Mucosa of descending colon (tissue), 3 donors: ENCODE measurements at regions not wholly inside any gene's neighbourhood (a gene's known extent, or its start where the extent isn't known, plus 50 kb on each side); places are given as distances from the start of the nearest gene placed in this dataset.
"Not testable (repeated sequence)": the region's sequence is repeated elsewhere in the genome, so short reads cannot be mapped to it uniquely, and the experiment has no call there.

ENCODE experiments used
- ATAC-seq: fragments of 200-7000 bp; cut with Tn5 transposase; one replicate; pipeline ENCODE4 v1.9.1; 2020; ENCODE audit warnings: mild to moderate bottlenecking, moderate library complexity
- DNase-seq, 3 donors: peaks; one replicate each; pipeline ENCODE4 v3.0.0-alpha.2; 2020
- H3K36me3 ChIP-seq: fragments of 200-600 bp; one replicate; pipeline ENCODE4 v1.8.0; 2021; ENCODE audit warnings: low read depth, mild to moderate bottlenecking
- H3K4me1 ChIP-seq: fragments of 200-600 bp; one replicate; pipeline ENCODE4 v1.8.0; 2021; ENCODE audit warnings: low read depth, mild to moderate bottlenecking
- H3K4me3 ChIP-seq: fragments of 200-600 bp; one replicate; pipeline ENCODE4 v1.8.0; 2021; ENCODE audit warnings: mild to moderate bottlenecking
- H3K9me3 ChIP-seq: fragments of 200-600 bp; one replicate; pipeline ENCODE4 v1.8.0; 2021; ENCODE audit warnings: mild to moderate bottlenecking
- CTCF ChIP-seq: fragments of 200-600 bp; IDR thresholded peaks from one replicate; pipeline ENCODE4 v1.8.0; 2022; ENCODE audit warnings: antibody characterized with exemption, mild to moderate bottlenecking
- intact Hi-C, 2 donors: fragments of 100-400 bp; cut with DNase I in 1 of 2; cut with micrococcal nuclease in 1 of 2; formaldehyde crosslinking; loops; one replicate each; pipeline versions ENCODE4 v1.11.0 to v1.11.1; 2022; cut with DNase I, micrococcal nuclease
- donor health status: DM: no; HTN: no; CAD: no; lungs with moderate emphysema.
- donor health status: DM: no; HTN: no; CAD: no.
- donor health status: DM: no; HTN: yes; CAD: no.

- ATAC-seq = no peak
- H3K4me1 ChIP-seq = no peaks in the 10 kb centered on the region
- intact Hi-C loops = no loop called here
Measured at GRCh38 chr12:42862055-42862454, 272.5 kb upstream of the PRICKLE1 start.

GRCh38 chr12:42860331-42860730 is 270.8 kb upstream of the PRICKLE1 start:
- H3K4me1 ChIP-seq, H3K36me3 ChIP-seq, intact Hi-C loops, H3K4me3 ChIP-seq, ATAC-seq, DNase-seq: not testable (repeated sequence)
- peaks cover 16% of the 10 kb centered on the region for H3K9me3 ChIP-seq

More at GRCh38 chr12:42862055-42862454, 272.5 kb upstream of the PRICKLE1 start:
- TF ChIP-seq CTCF = no peak
- Histone ChIP-seq H3K4me3 (no peak overlapping the region), H3K9me3 (peaks cover 15% of the 10 kb centered on the region), H3K36me3 (no peaks in the 10 kb centered on the region)
- DNase-seq = no peak

- no peak overlapping the region for H3K4me3 ChIP-seq
- no peaks in the 10 kb centered on the region for H3K4me1 ChIP-seq
- intact Hi-C loops = no loop called here
- no peaks in the 10 kb centered on the region for H3K36me3 ChIP-seq
- DNase-seq (no peak), ATAC-seq (no peak)
- TF ChIP-seq CTCF = no peak
- peaks cover 10% of the 10 kb centered on the region for H3K9me3 ChIP-seq
Measured at GRCh38 chr12:42859612-42860011, 270.1 kb upstream of the PRICKLE1 start.

GRCh38 chr12:42857106-42857505 is 267.6 kb upstream of the PRICKLE1 start:
- H3K9me3 ChIP-seq = peaks cover 5% of the 10 kb centered on the region
- ATAC-seq (no peak), DNase-seq (no peak)
- TF ChIP-seq CTCF = no peak
- no peaks in the 10 kb centered on the region for H3K36me3 ChIP-seq
- H3K4me1 ChIP-seq = no peaks in the 10 kb centered on the region
- H3K4me3 ChIP-seq = no peak overlapping the region
- intact Hi-C loops = no loop called here

- H3K4me3 ChIP-seq = no peak overlapping the region
- DNase-seq (no peak), ATAC-seq (no peak)
- intact Hi-C loops = no loop called here
- no peaks in the 10 kb centered on the region for H3K4me1 ChIP-seq
- peaks cover 9% of the 10 kb centered on the region for H3K9me3 ChIP-seq
- TF ChIP-seq CTCF = no peak
- H3K36me3 ChIP-seq = no peaks in the 10 kb centered on the region
Measured at GRCh38 chr12:42855362-42855950, 265.9 kb upstream of the PRICKLE1 start.

- ATAC-seq = no peak
Measured at GRCh38 chr12:42854826-42855225, 265.3 kb upstream of the PRICKLE1 start.

More at GRCh38 chr12:42854826-42855225, 265.3 kb upstream of the PRICKLE1 start:
- Histone ChIP-seq H3K36me3 (no peaks in the 10 kb centered on the region), H3K9me3 (peaks cover 9% of the 10 kb centered on the region), H3K4me1 (no peaks in the 10 kb centered on the region), H3K4me3 (no peak overlapping the region)
- no peak for TF ChIP-seq CTCF
- no peak for DNase-seq
- intact Hi-C loops = no loop called here
